Body of pancreas (tissue), 4 donors: ENCODE measurements at regions not wholly inside any gene's neighbourhood (a gene's known extent, or its start where the extent isn't known, plus 50 kb on each side); places are given as distances from the start of the nearest gene placed in this dataset.

Experiments used
- POLR2A ChIP-seq, 3 donors: fragments of 450-650 bp; IDR thresholded peaks; one replicate each; pipeline ENCODE4 v1.6.1; 2016; ENCODE audit warnings: antibody characterized with exemption in 3 of 3, mild to moderate bottlenecking in 2 of 3
- TF ChIP-seq, protein P1 (sequence below), 7 experiments: fragments of 450-650 bp in 4 of 7; fragments of 200-600 bp in 3 of 7; sonication (generic) in 3 of 7; IDR thresholded peaks; one replicate each; pipeline ENCODE4 v1.5.1; 2016 to 2019; ENCODE audit warnings: antibody characterized with exemption in 7 of 7

GRCh38 chr11:82046778-82047177 is 686.9 kb downstream of the FAM181B start:
- TF ChIP-seq, protein P1, sequence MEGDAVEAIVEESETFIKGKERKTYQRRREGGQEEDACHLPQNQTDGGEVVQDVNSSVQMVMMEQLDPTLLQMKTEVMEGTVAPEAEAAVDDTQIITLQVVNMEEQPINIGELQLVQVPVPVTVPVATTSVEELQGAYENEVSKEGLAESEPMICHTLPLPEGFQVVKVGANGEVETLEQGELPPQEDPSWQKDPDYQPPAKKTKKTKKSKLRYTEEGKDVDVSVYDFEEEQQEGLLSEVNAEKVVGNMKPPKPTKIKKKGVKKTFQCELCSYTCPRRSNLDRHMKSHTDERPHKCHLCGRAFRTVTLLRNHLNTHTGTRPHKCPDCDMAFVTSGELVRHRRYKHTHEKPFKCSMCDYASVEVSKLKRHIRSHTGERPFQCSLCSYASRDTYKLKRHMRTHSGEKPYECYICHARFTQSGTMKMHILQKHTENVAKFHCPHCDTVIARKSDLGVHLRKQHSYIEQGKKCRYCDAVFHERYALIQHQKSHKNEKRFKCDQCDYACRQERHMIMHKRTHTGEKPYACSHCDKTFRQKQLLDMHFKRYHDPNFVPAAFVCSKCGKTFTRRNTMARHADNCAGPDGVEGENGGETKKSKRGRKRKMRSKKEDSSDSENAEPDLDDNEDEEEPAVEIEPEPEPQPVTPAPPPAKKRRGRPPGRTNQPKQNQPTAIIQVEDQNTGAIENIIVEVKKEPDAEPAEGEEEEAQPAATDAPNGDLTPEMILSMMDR (IDR thresholded peaks at IDR 0.05): no peak
- no peak for TF ChIP-seq POLR2A (IDR thresholded peaks at IDR 0.05)
